HEK293T (cell line): ENCODE measurements at regions not wholly inside any gene's neighbourhood (a gene's known extent, or its start where the extent isn't known, plus 50 kb on each side); places are given as distances from the start of the nearest gene placed in this dataset.

Experiments
- ARNT ChIP-seq: fragments of 450-650 bp; IDR thresholded peaks from 2 replicates; pipeline ENCODE4 v1.6.1; 2017; ENCODE audit warnings: mild to moderate bottlenecking
- BHLHE40 ChIP-seq: fragments of 450-650 bp; IDR thresholded peaks from 2 replicates; pipeline ENCODE4 v1.6.1; 2016; ENCODE audit warnings: mild to moderate bottlenecking, moderate library complexity, borderline replicate concordance
- LEF1 ChIP-seq: fragments of 450-650 bp; IDR thresholded peaks from 2 replicates; pipeline ENCODE4 v1.6.1; 2017; ENCODE audit warnings: mild to moderate bottlenecking, borderline replicate concordance
- SP1 ChIP-seq: fragments of 450-650 bp; IDR thresholded peaks from 2 replicates; pipeline ENCODE4 v1.6.1; 2017

DNA sequence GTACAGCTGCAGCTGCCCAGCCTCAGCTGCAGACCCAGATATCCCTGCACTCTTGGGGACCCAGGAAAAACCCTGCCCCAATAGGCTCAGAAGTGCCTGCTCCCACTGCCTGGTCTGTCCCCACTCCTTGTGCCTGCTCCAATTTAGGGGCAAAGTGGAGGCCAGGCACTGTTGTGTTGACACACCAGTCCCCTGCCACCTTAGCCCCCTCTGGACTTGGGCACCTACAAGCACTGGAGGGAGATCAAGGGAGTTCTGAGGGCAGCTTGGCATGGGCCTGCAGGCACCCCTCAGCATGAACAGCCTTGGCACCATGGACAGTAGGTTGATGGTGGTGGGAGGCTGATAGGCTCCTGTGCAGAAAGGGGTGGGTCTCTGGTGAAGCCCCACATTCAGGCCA lies 2020.8 kb upstream of the ADGRL3 start:
- TF ChIP-seq BHLHE40 (no peak), LEF1 (no peak), ARNT (no peak), SP1 (no peak)
